SU-DHL-6 (cell line): ENCODE measurements at regions not wholly inside any gene's neighbourhood (a gene's known extent, or its start where the extent isn't known, plus 50 kb on each side); places are given as distances from the start of the nearest gene placed in this dataset.

Experiments
- EZH2phosphoT487 ChIP-seq: fragments of 200-600 bp; sonication (generic), shearing (Covaris generic); conservative IDR thresholded peaks from 2 replicates; pipeline ENCODE4 v1.6.1; 2018; ENCODE audit warnings: mild to moderate bottlenecking, antibody characterized with exemption, low read length, moderate library complexity, mixed read lengths
- TF ChIP-seq, protein P1 (sequence below): fragments of 200-600 bp; sonication (generic); IDR thresholded peaks from one replicate; pipeline ENCODE4 v1.5.1; 2017; ENCODE audit warnings: antibody characterized with exemption, mild to moderate bottlenecking, low read length, moderate library complexity; ENCODE audit not compliant: insufficient read depth, poor library complexity, severe bottlenecking

DNA sequence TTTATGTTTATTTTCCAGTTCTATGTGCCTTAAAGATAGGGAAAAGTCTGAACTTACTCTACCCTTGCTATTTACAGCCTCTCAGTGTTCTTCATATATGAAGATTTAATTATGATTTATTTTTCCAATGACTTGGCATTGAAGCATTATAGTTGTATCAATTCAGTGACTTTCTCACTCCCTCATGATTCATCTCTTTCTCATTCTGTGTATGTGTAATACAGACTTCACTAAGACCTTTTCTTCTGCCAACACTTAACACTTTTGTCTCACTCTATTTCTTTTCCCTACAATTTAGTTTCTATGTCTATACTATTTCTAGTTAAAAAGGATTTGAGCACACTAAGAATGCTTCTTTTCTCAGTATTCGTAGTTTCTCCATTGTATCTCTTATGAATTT, 1470.3 kb upstream of the ACVR2A start:
- TF ChIP-seq, protein P1, sequence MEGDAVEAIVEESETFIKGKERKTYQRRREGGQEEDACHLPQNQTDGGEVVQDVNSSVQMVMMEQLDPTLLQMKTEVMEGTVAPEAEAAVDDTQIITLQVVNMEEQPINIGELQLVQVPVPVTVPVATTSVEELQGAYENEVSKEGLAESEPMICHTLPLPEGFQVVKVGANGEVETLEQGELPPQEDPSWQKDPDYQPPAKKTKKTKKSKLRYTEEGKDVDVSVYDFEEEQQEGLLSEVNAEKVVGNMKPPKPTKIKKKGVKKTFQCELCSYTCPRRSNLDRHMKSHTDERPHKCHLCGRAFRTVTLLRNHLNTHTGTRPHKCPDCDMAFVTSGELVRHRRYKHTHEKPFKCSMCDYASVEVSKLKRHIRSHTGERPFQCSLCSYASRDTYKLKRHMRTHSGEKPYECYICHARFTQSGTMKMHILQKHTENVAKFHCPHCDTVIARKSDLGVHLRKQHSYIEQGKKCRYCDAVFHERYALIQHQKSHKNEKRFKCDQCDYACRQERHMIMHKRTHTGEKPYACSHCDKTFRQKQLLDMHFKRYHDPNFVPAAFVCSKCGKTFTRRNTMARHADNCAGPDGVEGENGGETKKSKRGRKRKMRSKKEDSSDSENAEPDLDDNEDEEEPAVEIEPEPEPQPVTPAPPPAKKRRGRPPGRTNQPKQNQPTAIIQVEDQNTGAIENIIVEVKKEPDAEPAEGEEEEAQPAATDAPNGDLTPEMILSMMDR: no peak
- TF ChIP-seq EZH2phosphoT487: no peak
